NCI-H446 (cell line): ENCODE measurements at regions not wholly inside any gene's neighbourhood (a gene's known extent, or its start where the extent isn't known, plus 50 kb on each side); places are given as distances from the start of the nearest gene placed in this dataset.
A peak's percentile ranks its signal among the peaks of the same experiment; 100 is the strongest.

Experiments
- DNase-seq, 2 experiments: peaks; one replicate each; lab custom pipeline; 2025; lab: John Stamatoyannopoulos, UW

DNA sequence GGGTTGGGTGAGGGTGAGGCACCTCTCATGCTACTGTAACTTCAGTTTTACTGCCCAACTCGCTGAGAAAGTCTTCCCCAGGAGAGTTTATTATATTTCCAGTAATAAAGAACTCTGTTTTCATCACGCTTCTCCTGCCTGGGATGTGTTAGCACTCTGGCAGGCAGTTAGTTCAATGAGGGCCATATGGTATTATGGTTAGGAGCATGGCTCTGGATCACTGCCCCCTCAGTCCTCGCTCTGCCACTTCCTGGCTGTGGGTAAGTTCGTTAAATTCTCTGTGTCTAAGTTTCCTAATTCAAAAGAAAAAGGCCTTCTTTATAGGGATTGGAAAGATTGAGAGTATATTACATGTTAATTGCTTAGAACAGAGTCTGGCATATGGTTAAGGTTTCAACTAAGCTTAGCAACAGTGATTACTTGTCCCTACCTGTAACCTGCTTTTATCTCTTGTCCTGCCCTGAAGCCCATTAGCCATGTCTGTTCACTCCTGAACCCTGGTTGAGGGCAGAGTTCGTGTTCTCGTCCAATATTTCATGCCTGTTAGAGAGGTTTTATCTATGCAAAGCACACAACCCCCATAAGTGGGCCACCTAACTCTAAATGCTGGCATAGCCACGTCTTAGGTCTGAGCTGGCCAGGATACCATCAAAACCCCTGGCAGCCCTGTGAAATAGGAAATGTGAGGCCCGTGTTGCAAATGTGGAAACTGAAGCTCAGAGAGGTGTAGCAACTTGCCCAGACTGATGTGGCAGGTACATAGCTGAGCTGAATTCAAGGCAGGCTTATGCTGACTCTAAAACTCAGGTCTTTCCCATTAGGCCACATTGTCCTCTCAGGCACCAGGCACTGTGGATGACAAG is 342.5 kb upstream of the JARID2 start:
- peak in 1 of 2 experiments; percentile 33 for DNase-seq

DNA sequence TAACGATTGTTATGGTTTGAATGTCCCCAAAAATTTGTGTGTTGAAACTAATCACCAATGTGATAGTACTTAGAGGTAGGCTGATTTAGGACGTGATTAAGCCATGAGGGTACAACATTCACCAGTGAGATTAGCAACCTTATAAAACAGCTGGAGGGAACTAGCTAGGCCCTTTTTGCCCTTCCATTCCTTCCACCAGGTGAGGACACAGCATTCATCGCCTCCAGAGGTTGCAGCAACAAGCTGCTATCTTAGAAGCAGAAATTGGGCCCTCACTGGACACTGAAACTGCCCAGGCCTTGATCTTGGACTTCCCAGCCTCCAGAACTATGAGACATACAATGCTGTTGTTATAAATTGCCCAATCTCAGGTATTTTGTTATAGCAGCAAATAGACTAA is 340.7 kb upstream of the JARID2 start:
- DNase-seq = no peak

DNA sequence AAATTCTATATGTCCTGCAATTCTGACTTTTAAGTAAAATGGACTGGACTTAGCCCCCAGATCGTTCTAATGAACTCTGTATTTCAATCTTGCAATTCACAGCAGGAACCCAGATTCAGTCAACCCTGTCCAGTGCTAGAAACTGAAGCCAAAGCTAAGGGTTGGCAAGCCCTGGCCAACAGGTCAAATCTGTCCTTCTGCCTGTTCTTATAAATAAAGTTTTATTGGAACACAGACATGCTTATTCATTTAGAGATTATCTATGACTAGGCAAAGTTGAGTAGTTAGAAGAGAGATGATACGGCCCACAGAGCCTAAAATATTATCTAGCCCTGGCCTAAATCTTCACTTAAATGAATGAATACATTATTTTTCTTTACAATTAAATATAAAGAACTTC is 339.2 kb upstream of the JARID2 start:
- no peak for DNase-seq

DNA sequence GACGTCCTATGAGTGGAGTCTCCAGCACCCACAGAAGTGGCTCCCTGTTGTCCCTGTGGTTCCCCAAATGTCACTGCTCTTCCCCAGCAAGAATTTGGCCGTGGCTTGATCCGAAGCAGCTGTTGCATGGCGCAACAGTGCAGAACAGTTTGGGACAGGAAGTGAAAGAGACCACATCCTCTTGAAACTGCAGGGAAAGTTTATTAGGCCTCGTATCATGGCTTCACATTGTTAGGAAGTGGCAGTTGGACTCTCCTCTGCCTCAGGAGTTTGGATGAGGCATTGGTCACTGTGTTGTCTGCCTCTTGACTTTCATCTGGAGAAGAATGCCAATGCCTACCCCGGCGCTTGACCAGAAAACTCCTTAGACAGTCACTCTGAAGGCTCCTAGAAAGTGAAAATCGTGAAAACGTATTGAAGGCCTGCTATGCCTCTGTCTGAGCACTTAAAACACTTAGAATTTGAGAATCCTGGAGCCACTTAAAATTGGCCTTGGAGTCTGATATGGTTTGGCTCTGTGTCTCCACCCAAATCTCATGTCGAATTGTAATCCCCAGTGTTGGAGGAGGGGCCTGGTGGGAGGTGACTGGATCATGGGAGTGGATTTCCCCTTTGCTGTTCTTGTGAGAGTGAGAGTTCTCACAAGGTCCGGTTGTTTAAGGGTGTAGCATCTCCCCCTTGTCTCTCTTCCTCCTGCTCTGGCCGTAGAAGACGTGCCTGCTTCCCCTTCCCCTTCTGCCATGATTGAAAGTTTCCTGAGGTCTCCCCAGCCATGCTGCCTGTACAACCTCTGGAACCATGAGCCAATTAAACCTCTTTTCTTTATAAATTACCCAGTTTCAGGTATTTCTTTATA is 334.9 kb upstream of the JARID2 start:
- no peak for DNase-seq

DNA sequence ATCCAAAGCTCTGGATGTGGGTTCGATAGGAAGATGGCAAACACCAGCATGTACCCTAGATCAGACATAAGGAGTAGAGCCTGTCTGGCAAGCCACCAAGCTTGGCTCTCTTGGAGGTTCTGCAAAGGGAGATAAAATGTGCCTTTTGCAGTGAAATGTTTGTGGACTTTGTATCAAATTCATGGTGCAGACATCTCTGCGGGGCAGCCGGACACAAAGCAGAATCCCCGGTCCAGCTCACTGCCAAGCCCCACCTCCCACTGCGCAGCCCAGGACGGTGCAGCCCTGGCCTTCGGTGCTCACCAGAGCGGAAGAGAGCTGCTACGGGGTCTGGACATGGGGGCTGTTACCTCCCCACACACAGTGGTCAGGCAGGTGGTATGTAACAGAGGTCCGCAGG is 333.6 kb upstream of the JARID2 start:
- DNase-seq = no peak

DNA sequence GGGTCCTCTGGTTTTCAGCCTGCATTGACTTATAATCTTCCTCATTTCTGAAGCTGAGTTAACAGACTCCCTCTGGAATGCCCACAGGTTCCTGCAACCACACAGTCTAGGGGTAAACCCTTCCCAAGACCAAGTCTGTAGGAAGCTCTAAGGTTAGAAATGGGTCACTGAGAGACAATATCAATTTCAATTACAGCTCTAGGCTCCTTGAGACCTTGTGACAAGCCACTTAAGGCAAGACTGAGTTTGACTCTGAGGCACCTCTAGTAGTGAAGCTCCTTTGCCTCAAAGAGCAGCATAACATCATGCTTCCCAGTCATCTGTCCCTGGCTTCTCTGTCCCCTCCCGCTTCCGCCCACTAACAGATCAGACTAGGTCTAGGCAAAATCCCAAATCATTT is 333.2 kb upstream of the JARID2 start:
- DNase-seq = no peak

DNA sequence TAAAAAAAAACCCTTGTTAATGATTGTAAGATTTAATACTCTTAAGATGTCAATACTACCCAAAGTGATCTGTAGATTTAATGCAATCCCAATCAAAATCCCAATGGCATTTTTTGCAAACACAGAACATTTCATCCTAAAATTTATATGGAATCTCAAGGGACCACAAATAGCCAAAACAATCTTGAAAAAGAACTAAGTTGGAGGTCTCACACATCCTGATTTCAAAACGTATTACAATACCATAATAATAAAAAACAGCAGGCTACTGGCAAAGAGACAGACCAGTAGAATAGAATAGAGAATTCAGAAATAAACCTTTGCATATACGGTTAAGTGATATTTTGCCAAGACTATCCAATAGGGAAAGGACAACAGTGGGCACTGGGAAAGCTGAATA is 331.9 kb upstream of the JARID2 start:
- DNase-seq = no peak

DNA sequence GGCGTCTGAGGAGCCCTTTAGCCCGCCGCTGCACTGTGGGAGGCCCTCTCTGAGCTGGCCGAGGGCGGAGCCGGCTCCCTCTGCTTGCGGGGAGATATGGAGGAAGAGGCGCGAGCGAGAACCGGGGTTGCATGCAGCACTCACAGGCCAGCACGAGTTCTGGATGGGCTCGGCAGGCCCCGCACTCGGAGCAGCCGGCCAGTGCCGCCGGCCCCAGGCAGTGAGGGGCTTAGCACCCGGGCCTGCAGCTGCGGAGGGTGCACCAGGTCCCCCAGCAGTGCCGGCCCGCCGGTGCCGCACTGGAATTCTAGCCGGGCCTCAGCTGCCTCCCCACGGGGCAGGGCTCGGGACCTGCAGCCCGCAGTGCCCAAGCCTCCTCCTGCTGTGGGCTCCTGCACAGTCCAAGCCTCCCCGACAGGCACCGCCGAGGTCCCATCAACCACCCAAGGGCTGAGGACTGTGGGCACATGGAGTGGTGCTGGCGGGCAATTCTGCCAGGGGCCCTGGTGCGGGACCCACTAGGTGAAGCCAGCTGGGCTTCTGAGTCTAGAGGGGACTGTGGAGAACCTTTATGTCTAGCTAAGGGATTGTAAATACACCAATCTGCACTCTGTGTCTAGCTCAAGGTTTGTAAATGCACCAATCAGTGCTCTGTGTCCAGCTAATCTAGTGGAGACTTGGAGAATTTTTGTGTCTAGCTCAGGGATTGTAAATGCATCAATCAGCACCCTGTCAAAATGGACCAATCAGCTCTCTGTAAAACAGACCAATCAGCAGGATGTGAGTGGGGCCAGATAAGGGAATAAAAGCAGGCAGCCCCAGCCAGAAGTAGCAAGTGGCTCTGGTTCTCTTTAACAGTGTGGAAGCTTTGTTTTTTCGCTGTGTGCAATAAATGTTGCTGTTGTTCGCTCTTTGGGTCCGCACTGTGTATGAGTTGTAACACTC is 329.7 kb upstream of the JARID2 start:
- no peak for DNase-seq

DNA sequence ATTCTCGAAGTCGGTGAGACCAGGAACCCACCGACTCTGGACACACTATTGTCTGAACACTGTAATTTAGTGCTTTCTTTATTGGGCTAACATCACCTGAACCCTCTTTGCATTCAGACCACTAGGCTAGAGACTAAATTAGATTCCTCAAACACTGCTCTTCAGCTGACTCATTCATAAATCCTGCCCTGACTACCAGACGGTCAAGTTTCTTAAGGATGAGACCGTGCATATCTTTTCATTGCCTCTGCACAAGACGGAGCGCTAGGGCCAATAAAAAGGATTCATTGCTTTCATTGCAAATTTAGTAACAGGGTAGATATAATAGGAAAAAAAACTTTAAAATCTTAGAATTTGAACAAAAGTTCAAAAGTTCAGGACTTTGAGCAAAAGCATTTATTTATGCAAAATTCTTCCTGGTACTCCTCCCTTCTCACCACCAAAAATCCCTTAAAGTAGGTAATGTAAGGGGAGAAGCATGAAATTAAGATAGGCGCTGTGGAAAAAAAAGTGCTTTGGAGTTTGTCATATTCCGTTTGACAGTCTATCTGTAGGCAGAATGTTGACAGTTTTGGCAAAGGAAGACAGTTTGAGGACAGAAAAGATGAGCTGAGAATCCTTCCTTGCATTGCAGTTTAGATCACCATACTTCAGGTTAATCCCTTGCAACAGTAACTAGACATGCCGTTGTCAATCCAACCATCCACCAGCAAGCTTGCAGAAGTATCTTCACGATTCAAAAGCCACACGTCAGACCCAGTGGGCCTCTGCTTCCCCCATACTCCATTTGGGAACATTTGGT is 328.6 kb upstream of the JARID2 start:
- DNase-seq = no peak

DNA sequence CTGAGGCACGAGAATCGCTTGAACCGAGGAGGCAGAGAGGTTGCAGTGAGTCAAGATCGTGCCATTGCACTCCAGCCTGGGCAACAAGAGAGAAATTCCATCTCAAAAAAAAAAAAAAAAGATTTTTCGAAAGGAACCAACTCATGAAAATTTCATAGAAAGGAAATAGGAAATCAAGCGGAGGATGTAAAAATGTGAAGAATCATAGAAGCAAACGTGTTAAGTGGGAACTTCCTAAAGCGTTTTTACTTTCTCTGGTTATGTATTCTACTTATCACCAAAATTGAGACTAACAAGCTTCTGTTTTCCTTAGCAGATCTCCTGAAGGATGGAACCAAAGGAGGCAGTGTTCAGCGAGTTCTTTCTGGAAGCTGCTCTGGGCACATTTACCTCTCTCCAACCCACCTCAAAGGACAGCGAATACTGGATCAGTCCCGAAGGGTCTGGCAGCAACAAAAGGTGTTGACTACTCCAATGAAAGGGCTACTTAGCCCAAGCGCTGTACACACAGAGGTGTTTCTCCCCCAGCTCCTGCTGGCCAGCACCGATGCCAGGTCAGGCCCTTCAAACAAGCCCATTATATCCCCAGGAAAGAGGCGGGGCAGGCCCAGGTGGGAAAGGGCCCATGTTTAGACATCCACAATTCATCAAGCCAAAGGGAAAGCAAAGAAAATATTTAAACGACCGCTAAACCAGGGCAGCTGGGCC is 327.5 kb upstream of the JARID2 start:
- DNase-seq = no peak

DNA sequence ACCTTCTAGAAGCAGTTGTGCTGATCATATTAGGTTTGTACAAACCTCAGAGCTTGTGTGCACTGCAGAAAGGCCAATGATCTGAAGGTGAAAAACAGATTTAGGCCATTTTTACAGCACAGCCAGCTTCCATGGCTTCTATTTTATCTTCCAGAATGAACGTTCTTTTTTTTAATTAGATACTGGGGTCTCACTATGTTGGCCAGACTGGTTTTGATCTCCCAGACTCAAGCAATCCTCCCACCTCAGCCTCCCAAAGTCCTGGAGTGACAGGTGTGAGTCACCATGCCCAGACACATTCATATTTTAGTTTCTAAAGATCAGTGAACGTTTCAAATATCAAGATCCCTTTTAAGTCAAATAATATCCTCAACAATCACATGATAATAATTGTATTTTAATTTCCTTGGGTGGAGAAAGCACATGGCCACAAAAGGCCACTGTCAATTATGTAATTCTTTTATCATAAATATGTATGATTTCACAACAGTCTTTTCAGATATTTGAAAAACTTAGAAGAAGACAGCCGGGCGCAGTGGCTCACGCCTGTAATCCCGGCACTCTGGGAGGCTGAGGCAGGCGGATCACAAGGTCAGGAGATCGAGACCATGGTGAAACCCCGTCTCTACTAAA is 326.7 kb upstream of the JARID2 start:
- no peak for DNase-seq

DNA sequence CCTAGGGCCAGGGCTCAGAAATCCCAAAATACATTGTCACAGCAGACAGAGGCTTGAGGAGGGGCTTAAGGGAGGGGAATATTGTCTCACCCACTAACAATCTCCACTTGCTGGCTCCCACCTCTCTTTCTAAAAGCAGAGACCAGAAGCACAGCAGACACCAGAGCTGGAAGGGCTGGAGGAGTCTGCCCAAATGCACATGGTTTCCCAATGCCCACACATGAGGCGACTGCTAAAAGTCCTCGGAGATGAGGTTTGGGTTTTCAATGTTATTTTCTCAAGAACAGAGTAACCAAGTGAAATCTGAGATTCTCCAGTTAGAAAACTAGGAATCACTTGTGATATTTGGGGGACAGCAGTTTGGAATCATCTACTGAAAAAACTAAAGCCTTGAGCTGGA is 325.6 kb upstream of the JARID2 start:
- no peak for DNase-seq

DNA sequence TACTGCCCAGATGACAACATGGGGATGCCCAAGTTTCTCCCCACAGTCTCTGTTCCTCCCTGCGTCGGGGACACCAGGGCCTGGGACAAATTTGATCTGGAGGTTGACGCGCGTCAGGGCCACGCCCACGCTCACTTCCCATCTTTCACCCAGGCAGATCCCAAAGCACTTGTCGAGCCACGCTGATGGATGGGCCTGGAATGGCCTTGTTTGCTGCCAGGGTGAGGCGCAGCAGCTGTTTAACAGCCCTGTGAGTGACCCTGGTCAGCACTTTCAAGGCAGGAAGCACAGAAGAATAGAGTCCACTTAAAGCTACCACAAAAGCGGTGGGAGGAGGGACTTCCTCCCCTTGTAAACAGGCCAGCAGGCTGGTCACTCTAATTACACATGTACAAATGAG is 324.7 kb upstream of the JARID2 start:
- DNase-seq = no peak

DNA sequence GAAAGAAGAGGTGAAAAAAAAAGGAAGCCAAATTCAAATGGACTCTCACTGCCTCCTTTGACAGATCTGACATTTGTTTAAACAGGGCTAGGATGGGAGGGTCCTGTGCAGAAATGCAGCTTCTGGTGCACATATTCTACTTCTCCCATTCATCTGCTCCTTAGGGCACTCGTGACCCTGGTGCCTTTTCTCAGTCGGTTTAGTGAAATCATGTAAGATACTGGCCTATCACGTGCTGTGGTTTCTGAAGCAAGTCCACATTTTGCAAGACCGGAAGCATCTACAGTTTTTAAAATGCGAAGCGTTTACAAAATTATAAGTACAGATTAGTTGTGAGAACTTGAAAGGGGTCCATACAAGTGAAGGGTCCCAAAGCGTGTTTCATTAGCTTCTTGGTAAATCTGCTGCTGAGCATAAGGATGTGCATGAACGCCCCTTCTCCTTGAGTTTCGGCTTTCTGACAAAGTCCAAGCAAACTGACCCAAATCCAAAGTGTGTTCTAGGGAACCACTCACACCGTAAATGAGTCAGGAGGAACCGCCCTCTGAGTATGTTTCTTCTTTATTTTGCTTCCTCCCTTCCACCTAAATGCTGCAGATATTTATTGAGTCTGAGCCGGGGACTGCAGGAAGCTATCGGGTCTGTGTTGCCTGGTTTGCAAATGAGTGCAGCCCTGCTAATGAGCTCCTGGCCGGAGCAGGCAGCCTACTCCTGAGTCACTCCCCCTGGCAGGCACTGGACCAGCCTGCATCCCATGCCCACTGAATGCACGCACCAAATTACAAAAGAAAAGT is 323.8 kb upstream of the JARID2 start:
- DNase-seq = no peak

DNA sequence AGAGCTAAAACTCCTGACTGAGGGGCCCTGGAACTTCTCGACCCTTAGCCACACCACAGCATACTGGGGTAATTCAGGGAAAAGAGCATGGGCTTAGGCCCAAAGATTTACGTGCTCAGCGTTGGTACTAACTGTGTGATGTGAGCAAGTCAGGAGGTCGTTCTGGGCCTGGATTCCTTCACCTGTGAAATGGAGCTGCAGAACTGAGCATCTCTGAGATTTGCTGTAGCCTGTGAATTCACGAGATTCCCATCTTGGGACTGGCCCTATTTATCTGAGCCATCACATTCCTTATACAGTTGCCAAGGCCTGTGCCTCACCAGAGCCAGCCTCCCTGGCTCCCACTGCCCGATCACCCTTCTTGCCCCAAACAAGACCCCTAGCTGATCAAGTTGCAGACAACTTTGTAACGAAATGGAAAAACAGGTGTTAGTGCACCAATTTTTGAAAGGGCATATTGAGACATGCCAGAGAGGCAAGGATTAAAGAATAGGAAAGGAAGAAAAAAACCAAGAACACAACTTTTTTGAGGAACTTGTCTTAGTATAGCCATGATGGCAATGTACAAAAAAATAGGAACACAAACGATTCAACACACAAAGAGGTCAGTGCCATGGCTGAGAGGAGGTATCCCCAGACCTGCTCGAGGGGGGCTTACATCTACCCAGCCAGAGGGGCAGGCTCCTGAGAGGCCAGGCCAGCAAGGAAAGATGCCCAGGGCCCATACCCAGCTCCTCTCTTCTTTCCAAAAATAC is 323.0 kb upstream of the JARID2 start:
- DNase-seq = no peak

DNA sequence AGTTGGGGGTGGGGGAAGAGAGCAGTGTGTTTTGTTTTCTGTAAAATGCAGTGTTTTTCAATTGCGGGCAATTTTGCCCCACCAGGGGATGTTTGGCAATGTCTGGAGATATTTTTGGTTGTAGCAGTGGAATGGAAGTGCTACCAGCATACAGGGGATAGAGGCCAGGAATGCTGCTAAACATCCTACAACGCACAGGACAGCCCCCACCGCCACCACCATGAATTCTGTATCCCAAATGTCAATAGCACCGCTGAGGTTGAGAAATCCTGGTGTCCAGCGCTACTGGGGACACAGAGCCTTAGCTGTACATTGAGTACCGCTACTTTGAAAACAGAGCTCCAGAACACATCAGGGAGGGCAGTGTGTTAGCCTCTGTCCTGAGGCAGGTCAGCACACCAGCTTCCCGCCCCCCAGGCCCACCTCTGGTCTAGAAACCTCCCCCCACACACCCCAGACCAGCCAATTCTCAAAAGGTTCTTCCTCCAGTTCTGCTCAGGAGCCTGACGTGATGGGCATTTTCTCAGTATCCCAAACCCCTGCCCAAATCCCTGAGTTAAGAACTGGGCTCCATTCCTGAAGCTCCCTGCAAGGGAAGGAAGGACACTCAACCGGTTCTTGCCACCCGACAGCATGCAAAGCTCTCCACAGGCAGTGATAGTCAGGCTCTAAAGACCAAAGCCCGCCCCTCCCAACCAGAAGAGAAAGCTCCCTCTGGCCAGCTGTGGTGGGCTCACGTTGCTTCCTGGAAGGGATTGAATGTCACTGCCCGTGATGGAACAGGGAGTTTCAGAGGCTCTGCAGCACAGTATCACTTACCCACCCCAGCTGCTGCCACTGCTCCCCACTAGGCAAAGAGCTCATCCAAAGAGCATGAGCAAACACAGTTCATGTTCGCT is 321.5 kb upstream of the JARID2 start:
- no peak for DNase-seq

DNA sequence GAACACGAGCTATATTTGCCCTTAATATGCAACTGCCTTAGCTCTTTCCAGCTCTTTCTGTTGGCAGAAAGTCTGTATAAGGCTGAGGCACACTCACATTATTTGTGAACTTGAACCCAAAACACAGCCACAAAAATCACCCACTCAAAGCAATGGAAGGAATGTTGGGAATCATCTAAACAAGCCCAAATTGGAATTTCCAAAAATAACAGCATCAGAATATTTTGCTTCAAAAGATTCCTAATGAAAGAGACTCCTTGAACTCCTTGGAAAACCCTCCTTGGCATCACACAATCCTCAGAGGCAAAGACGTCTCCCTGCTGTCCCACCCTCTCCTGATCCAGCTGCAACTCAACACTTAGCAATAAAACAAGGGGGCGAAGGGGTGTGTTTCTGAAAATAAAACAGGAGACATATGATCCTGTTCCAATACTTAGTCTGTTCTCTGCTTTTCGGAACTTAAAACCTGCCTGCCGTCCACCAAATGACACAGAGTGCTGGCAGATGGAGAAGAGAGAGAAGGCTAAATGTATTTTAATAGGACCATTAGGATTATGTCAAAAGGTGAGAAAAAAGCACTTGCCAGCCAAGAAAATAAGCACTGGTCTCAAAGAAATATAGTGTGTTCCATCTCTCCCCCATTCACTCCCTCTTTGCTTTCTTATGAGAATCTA is 320.7 kb upstream of the JARID2 start:
- DNase-seq = no peak
